SKM-1 (cell line): ENCODE measurements at regions not wholly inside any gene's neighbourhood (a gene's known extent, or its start where the extent isn't known, plus 50 kb on each side); places are given as distances from the start of the nearest gene placed in this dataset.

Experiments
- DNase-seq: peaks from one replicate; lab custom pipeline; 2025; ENCODE audit not compliant: unreplicated experiment; lab: John Stamatoyannopoulos, UW

GRCh38 chr22:19621373-19622060 lies 92.8 kb upstream of the SEPTIN5 start:
- no peak for DNase-seq

GRCh38 chr22:19622061-19622441 lies 92.3 kb upstream of the SEPTIN5 start:
- no peak for DNase-seq

GRCh38 chr22:19625331-19626041 lies 88.8 kb upstream of the SEPTIN5 start:
- no peak for DNase-seq

GRCh38 chr22:19626042-19626587 lies 88.2 kb upstream of the SEPTIN5 start:
- no peak for DNase-seq

- DNase-seq: no peak
These were observed 87.6 kb upstream of the SEPTIN5 start for GRCh38 chr22:19626666-19627065.

- no peak for DNase-seq
These were observed 86.1 kb upstream of the SEPTIN5 start for GRCh38 chr22:19628038-19628776.

GRCh38 chr22:19629331-19629719 lies 85.0 kb upstream of the SEPTIN5 start:
- no peak for DNase-seq

- peak; percentile 76 for DNase-seq
These were observed 84.4 kb upstream of the SEPTIN5 start for GRCh38 chr22:19629720-19630419.

- no peak for DNase-seq
These were observed 83.7 kb upstream of the SEPTIN5 start for GRCh38 chr22:19630614-19631013.

GRCh38 chr22:19631899-19632667 lies 82.2 kb upstream of the SEPTIN5 start:
- no peak for DNase-seq

- no peak for DNase-seq
These were observed 81.6 kb upstream of the SEPTIN5 start for GRCh38 chr22:19632668-19633148.

- DNase-seq: no peak
These were observed 79.9 kb upstream of the SEPTIN5 start for GRCh38 chr22:19634226-19634975.

- DNase-seq: no peak
These were observed 78.7 kb upstream of the SEPTIN5 start for GRCh38 chr22:19635644-19636043.

- no peak for DNase-seq
These were observed 77.5 kb upstream of the SEPTIN5 start for GRCh38 chr22:19636696-19637407.

GRCh38 chr22:19637408-19638281 lies 76.7 kb upstream of the SEPTIN5 start:
- no peak for DNase-seq

GRCh38 chr22:19638282-19639015 lies 75.9 kb upstream of the SEPTIN5 start:
- no peak for DNase-seq

- no peak for DNase-seq
These were observed 74.6 kb upstream of the SEPTIN5 start for GRCh38 chr22:19639610-19640135.
